ENCODE measurements at regions not wholly inside any gene's neighbourhood (a gene's known extent, or its start where the extent isn't known, plus 50 kb on each side); places are given as distances from the start of the nearest gene placed in this dataset.

DNA sequence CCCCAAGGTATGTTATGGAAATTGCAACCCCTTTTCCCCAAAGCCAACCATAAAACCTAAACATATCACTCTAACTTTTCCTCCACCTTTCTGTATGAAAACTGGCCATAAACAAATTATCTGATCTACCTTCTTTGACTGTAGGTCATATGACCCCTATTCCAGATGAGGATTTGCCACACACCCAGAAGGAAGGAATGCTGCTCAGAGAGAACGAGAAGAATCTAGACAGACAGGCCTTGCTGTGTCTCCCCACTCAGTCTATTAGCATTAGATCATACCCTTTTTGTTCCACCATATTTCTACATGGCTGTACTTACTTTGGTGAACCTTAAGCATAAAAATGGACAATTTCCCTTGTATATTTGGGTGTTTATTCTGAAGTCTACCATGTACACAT lies 113.0 kb upstream of the PHYHIPL start:
- ATAC-seq, result no peak
- Histone ChIP-seq H2AFZ (ENCODE audit: control insufficient read depth, low read depth, low read length) (no peak overlapping the region), H4K20me1 (ENCODE audit: control insufficient read depth, insufficient read depth) (no peaks in the 10 kb centered on the region), H3K4me3 (no peak overlapping the region), H3K27me3 (replicated peaks in 1 of 2; ENCODE audit: control insufficient read depth in 2 of 2, insufficient read depth in 2 of 2, low read length in 1 of 2) (no peaks in the 10 kb centered on the region), H3K4me1 (ENCODE audit: control insufficient read depth, insufficient read depth, low read length) (peaks cover 7% of the 10 kb centered on the region), H3K79me2 (ENCODE audit: control insufficient read depth, insufficient read depth, low read length) (no peaks in the 10 kb centered on the region), H3K4me2 (ENCODE audit: control insufficient read depth, insufficient read depth) (no peak overlapping the region), H3K27ac (ENCODE audit: control insufficient read depth, insufficient read depth) (no peak overlapping the region), H3K36me3 (ENCODE audit: control insufficient read depth in 2 of 2, insufficient read depth in 2 of 2, low read length in 1 of 2) (no peaks in the 10 kb centered on the region), H3K9ac (ENCODE audit: control insufficient read depth, insufficient read depth, low read length) (no peak overlapping the region), H3K9me3 (replicated peaks; ENCODE audit: control insufficient read depth, insufficient read depth, low read length) (peaks cover 1% of the 10 kb centered on the region; the same call in 1 of the 3 replicates)
- ChIA-PET RAD21 (ENCODE audit: unreplicated experiment) (interaction anchor here (1.0 to 2.6 kb wide), 8 partner anchors 10 to 96 kb away, joined by 3 to 21 read pairs (median 6); no protein-coding TSS in a partner anchor), POLR2A (interaction anchor here (0.9 to 2.5 kb wide), 4 partner anchors 16 to 23 kb away, joined by 3 to 13 read pairs (median 4); no protein-coding TSS in a partner anchor), CTCF (no interaction called here), SMC1A (ENCODE audit: uncharacterized antibody, unreplicated experiment) (interaction anchor here (1.3 to 8.1 kb wide), 9 partner anchors 13 to 112 kb away, joined by 3 to 106 read pairs (median 12); no protein-coding TSS in a partner anchor)
- intact Hi-C loops (cut with micrococcal nuclease; ENCODE audit: unreplicated experiment), result no loop called here
- TF ChIP-seq TARDBP (IDR thresholded peaks at IDR 0.05; ENCODE audit: borderline replicate concordance), result no peak
- no peak for TF ChIP-seq SIN3A (IDR thresholded peaks at IDR 0.05; ENCODE audit: low read depth, low read length)
- 0 out of 2 replicates have a peak, but pooled peaks have one; percentile 2 for TF ChIP-seq ZNF592 (IDR thresholded peaks at IDR 0.05)
- no peak for DNase-seq (ENCODE audit: low read depth, low spot score)
- WGBS (ENCODE audit: insufficient coverage, insufficient replicate concordance, low lambda C conversion rate, missing lambda C conversion rate), result 4% methylated on average over 1 of the region's 1 CpG
- no peak for FAIRE-seq
- BruUV-seq (replicated peaks), result no TSS peak
- in situ Hi-C loops (cut with MboI), result no loop called here

Measured in GM12878 (cell line).